ENCODE measurements at regions not wholly inside any gene's neighbourhood (a gene's known extent, or its start where the extent isn't known, plus 50 kb on each side); places are given as distances from the start of the nearest gene placed in this dataset.

GRCh38 chr3:25903371-25904129 is 113.7 kb downstream of the OXSM start (continued):
- TF ChIP-seq CSRNP3 (CRISPR knock-in tag; IDR thresholded peaks at IDR 0.05) (no peak), ZNF8 (CRISPR knock-in tag; IDR thresholded peaks at IDR 0.05) (no peak), ARNTL (CRISPR knock-in tag; IDR thresholded peaks at IDR 0.05; ENCODE audit: borderline replicate concordance, low read depth) (no peak), BACH2 (CRISPR knock-in tag; IDR thresholded peaks at IDR 0.05; ENCODE audit: borderline replicate concordance) (no peak), OSR1 (CRISPR knock-in tag; IDR thresholded peaks at IDR 0.05) (no peak), RARB (CRISPR knock-in tag; IDR thresholded peaks at IDR 0.05) (no peak)
- TF ChIP-seq, protein P1, sequence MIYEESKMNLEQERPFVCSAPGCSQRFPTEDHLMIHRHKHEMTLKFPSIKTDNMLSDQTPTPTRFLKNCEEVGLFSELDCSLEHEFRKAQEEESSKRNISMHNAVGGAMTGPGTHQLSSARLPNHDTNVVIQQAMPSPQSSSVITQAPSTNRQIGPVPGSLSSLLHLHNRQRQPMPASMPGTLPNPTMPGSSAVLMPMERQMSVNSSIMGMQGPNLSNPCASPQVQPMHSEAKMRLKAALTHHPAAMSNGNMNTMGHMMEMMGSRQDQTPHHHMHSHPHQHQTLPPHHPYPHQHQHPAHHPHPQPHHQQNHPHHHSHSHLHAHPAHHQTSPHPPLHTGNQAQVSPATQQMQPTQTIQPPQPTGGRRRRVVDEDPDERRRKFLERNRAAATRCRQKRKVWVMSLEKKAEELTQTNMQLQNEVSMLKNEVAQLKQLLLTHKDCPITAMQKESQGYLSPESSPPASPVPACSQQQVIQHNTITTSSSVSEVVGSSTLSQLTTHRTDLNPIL (CRISPR knock-in tag; IDR thresholded peaks at IDR 0.05; ENCODE audit: low read depth): no peak

GRCh38 chr3:25904206-25904605 is 114.3 kb downstream of the OXSM start:
- no peak for TF ChIP-seq ZFP30 (CRISPR knock-in tag; IDR thresholded peaks at IDR 0.05)
- TF ChIP-seq ZFP3 (CRISPR knock-in tag; IDR thresholded peaks at IDR 0.05): no peak
- no peak for TF ChIP-seq TCF4 (CRISPR knock-in tag; IDR thresholded peaks at IDR 0.05; ENCODE audit: borderline replicate concordance)
- no peak for TF ChIP-seq PATZ1 (CRISPR knock-in tag; IDR thresholded peaks at IDR 0.05; ENCODE audit: borderline replicate concordance)
- TF ChIP-seq BACH2 (CRISPR knock-in tag; IDR thresholded peaks at IDR 0.05; ENCODE audit: borderline replicate concordance): no peak
- TF ChIP-seq ZNF70 (CRISPR knock-in tag; IDR thresholded peaks at IDR 0.05): no peak
- TF ChIP-seq POU6F1 (CRISPR knock-in tag; IDR thresholded peaks at IDR 0.05; ENCODE audit: borderline replicate concordance, low read depth): no peak
- no peak for TF ChIP-seq ARNTL (CRISPR knock-in tag; IDR thresholded peaks at IDR 0.05; ENCODE audit: borderline replicate concordance, low read depth)
- no peak for TF ChIP-seq ZNF565 (CRISPR knock-in tag; conservative IDR thresholded peaks at IDR 0.05; ENCODE audit: low read depth)
- TF ChIP-seq OSR1 (CRISPR knock-in tag; IDR thresholded peaks at IDR 0.05): no peak
- no peak for ATAC-seq

- no peak for ATAC-seq
- TF ChIP-seq ARNTL (CRISPR knock-in tag; IDR thresholded peaks at IDR 0.05; ENCODE audit: borderline replicate concordance, low read depth): no peak
- no peak for TF ChIP-seq SNAI2 (CRISPR knock-in tag; IDR thresholded peaks at IDR 0.05)
- no peak for TF ChIP-seq ESRRG (CRISPR knock-in tag; IDR thresholded peaks at IDR 0.05)
- no peak for TF ChIP-seq RARB (CRISPR knock-in tag; IDR thresholded peaks at IDR 0.05)
- TF ChIP-seq ISL1 (CRISPR knock-in tag; IDR thresholded peaks at IDR 0.05): no peak
- no peak for TF ChIP-seq ZC3H10 (CRISPR knock-in tag; IDR thresholded peaks at IDR 0.05)
- TF ChIP-seq, protein P1 (CRISPR knock-in tag; IDR thresholded peaks at IDR 0.05; ENCODE audit: low read depth): no peak
- no peak for TF ChIP-seq ZFP3 (CRISPR knock-in tag; IDR thresholded peaks at IDR 0.05)
- TF ChIP-seq, protein P2, sequence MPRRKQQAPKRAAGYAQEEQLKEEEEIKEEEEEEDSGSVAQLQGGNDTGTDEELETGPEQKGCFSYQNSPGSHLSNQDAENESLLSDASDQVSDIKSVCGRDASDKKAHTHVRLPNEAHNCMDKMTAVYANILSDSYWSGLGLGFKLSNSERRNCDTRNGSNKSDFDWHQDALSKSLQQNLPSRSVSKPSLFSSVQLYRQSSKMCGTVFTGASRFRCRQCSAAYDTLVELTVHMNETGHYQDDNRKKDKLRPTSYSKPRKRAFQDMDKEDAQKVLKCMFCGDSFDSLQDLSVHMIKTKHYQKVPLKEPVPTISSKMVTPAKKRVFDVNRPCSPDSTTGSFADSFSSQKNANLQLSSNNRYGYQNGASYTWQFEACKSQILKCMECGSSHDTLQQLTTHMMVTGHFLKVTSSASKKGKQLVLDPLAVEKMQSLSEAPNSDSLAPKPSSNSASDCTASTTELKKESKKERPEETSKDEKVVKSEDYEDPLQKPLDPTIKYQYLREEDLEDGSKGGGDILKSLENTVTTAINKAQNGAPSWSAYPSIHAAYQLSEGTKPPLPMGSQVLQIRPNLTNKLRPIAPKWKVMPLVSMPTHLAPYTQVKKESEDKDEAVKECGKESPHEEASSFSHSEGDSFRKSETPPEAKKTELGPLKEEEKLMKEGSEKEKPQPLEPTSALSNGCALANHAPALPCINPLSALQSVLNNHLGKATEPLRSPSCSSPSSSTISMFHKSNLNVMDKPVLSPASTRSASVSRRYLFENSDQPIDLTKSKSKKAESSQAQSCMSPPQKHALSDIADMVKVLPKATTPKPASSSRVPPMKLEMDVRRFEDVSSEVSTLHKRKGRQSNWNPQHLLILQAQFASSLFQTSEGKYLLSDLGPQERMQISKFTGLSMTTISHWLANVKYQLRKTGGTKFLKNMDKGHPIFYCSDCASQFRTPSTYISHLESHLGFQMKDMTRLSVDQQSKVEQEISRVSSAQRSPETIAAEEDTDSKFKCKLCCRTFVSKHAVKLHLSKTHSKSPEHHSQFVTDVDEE (CRISPR knock-in tag; IDR thresholded peaks at IDR 0.05): no peak
- no peak for TF ChIP-seq ZNF565 (CRISPR knock-in tag; conservative IDR thresholded peaks at IDR 0.05; ENCODE audit: low read depth)
- TF ChIP-seq CSRNP3 (CRISPR knock-in tag; IDR thresholded peaks at IDR 0.05): no peak
- TF ChIP-seq BACH2 (CRISPR knock-in tag; IDR thresholded peaks at IDR 0.05; ENCODE audit: borderline replicate concordance): no peak
- no peak for TF ChIP-seq PATZ1 (CRISPR knock-in tag; IDR thresholded peaks at IDR 0.05; ENCODE audit: borderline replicate concordance)
- no peak for TF ChIP-seq TOX (CRISPR knock-in tag; IDR thresholded peaks at IDR 0.05; ENCODE audit: borderline replicate concordance)
- TF ChIP-seq ZFP30 (CRISPR knock-in tag; IDR thresholded peaks at IDR 0.05): no peak
- no peak for TF ChIP-seq ZNF8 (CRISPR knock-in tag; IDR thresholded peaks at IDR 0.05)
Observed at GRCh38 chr3:25906132-25906906, 116.4 kb downstream of the OXSM start.

All from SK-N-SH treated with all-trans-retinoic acid at 6 μM for 48 hours (cell line).